ENCODE measurements at regions not wholly inside any gene's neighbourhood (a gene's known extent, or its start where the extent isn't known, plus 50 kb on each side); places are given as distances from the start of the nearest gene placed in this dataset.

DNA sequence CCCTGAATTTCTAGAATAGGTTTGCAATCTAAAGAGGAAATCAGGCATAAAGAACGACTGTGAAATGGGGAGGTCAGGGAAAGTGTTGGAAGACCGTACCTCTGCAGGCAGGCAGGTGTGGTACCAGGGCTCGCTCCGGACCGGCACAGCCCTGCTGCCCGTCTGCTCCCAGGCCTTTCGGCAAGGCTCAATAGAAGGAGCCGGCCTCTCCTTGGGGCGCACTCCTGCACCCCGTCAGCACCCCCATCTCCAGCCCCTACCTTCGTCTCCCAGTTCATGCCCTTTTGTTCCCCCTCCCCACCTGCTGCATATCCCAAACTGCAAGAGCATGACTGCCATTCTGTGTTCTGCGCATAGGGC, 139.8 kb upstream of the SOX1 start:
- no peak for DNase-seq

DNA sequence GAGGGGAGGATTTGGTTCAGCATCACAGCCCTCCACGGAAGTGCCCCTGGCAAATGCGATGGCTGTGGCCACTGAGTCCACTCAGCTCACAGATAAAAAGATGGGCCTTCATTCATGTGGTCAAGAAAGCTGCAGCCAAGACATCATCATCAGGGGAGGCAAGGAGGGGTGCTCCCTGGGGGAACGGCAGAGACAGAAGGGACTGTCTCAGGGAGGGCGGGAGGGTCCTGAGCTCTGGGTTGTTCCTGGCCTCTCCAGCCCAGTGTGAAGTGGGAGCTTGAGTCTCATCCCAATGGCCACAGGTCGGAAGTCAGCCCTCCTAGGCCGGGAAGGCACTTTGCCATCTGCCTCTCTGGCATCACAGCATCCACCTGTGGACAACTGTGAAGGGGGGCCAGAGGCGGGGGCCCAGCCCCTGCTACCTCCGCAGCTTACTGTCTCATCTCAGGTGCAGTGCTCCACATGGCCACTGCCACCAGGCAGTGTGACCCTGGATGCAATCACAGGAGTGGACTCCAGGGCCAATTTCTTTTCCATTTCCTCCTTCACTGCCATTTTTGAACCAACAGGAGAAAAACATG, 137.8 kb upstream of the SOX1 start:
- no peak for DNase-seq

DNA sequence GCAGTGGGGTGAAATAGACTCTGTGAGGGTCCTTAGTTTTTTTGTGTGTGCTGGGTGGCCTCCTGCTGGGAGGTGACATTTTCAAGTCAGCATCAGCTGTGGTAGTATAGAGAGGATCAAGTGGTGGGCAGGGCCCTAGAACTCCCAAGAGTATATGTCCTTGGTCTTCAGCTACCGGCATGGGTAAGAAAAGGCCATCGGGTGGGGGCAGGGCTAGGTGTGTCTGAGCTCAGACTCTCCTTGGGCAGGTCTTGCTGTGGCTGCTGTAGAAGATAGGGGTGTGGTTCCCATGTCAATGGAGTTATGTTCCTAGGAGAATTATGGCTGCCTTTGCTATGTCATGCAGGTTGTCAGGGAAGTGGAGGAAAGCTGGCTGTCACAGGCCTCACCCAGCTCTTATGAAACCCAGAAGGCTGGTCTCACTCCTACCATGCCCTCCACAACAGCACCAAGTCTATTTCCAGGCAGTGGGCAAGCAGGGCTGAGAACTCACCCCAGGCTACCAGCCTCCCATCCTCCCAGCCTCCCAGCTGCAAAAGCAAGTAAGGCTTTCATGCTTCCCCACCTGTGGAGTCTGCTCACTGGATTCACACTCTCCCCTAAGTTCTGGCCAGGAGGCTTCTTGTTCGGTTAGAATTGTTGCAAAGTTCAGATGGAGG, 130.6 kb upstream of the SOX1 start:
- no peak for DNase-seq

DNA sequence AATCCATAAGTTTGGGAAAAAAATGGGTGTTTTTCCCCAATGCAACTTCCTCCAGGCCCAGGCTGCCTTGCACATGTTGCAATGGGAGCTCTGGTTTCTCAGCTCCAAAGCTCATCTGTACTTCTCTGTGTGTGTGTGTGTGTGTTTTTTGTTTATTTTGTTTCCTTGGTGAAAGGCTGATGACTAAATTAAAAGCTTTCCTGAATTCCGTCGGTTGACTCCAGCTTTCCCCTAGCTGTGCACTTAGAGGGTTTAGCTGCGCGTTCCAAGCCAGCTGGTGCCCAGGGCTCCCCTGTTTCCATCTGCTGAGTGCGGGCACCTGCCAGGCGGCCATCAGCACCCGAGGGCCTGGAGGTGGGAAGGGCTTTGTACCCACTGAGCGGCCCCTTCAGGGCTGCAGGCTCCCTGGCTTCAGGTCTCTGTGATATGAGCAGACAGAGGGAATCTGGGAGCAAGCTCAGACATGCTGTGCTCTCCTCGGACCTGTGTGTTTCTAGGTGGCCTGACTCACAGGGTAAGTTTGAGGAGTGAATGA, 129.1 kb upstream of the SOX1 start:
- DNase-seq, result no peak

DNA sequence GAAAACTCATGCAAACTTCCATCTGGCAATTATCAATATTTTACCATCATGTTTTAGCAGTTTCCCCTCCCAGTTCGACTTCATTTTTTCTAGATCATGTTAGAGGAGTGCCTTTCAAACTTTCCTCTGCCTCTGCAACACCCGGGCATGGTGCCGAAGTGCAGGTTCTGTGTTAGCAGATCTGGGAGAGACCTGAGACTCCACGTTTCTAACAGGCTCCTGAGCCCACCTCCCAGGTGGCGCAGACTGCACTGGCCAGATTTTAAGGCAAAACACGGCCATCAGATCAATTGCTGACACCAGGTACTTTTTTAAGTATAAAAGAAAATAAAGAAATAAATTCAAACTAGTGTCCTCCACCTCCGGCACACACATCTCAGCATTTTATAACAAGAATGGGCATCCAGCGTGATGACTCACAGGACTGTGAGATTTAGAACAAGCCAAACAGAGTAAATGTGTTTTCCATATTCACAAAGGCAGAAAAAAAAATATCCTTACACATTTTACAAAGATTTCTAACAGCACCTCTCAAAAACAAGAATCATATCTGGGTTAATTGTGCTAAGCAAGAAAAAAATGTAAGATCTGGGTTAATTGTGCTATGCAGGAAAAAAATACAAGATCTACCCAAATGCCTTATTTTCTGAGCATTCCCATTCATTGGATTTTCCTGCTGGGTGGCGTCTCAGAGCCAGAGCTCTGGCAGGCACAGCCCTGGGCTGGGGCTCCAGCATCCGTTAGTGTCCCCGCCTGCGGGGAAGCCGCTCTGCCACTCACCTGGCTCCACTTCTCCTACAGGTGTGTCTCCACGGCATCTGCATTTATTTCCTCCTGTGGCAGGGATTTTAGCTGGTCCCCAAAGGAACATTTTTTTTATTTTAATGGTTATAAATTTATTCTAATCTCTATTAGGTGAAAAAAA, 127.9 kb upstream of the SOX1 start:
- no peak for DNase-seq

DNA sequence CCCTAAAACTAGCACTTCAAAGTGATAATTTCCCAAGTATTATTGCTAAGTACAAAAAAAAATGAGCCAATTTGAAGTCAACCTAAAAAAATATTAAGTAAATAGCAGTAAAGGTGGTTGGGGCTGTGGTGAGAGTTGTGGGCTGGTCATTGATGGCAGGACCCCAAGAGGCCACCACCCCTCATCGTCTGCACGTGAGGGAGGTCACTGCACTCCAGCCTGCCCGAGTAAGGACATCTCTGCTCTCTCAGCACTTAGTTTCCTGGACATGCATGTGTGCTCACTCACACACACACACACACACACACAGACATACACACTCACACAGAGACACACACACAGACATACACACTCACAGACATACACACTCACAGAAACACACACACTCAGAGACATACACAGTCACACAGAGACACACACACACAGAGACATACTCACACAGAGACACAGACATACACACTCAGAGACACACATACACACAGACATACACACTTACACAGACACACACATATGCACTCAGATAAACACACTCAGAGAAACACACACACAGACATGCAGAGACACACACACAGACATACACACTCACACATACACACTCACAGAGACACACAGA, 127.2 kb upstream of the SOX1 start:
- DNase-seq, result no peak

DNA sequence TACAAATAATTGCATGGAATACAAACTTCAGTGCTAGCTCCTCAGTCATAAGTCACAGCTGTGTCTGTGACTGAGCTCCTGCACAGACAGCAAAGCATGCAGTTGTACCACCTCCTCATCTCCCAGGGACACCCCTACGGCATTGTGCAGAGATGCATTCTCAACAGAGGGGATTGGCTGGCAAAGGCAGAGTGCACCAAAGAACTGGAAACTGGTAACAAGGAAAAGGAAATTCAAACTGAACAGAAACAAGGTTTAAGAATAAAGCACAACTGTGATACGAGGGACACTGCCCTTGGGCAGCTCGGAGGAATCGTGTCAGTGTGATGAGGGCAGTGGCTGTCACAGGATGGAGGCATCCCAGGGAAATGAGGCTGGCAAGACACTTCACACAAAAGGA, 126.1 kb upstream of the SOX1 start:
- no peak for DNase-seq

DNA sequence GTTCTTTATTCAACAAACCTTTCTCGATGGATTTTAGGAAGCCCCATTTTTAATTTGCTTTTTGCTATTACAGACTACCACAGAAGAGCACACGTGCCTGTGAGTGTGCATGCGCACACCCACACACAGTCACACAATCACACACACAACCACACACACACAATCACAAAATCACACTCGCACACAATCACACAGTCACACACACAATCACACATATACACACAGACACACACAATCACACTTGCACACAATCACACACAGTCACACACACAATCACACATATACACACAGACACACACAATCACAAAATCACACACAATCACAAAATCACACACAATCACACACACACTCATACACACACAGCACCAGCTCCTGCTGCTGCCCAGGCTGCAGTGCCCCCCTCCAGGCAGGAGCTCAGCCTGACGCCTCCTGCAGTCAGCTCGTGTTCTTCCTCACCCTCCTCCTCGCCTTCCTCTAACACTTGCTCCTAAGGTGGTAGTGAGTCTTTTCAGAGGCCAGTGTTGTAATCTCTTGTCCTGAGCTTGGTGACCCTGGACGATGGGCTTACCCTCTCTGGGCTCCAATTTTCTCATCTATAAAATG, 125.0 kb upstream of the SOX1 start:
- DNase-seq, result no peak

DNA sequence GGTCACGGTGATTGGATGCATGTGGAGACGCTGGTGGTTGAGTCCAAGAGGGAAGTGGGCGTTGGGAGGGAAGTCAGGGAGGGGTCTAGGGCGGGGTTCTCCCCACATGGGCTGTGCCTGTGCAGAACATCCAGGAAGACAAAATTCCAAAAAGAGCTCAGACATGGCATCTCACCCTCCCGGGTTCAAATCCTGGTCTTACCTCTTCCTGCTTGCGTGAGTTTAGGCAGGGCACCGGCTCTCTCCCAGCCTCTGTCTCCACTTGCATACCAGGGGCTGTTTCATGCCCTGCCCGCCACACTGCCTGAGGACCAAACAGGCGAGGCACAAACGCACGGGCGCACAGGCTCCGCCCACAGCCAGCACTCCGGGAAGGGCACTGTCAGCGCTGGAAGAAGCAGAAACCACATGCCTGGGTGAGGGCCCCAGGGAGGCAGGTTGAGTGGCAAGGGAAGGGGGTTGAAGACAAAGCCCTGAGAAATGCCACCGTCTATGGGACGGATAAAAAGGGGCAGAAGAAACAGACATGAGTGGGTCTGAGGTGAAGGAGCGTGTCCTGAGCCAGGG, 123.6 kb upstream of the SOX1 start:
- no peak for DNase-seq

DNA sequence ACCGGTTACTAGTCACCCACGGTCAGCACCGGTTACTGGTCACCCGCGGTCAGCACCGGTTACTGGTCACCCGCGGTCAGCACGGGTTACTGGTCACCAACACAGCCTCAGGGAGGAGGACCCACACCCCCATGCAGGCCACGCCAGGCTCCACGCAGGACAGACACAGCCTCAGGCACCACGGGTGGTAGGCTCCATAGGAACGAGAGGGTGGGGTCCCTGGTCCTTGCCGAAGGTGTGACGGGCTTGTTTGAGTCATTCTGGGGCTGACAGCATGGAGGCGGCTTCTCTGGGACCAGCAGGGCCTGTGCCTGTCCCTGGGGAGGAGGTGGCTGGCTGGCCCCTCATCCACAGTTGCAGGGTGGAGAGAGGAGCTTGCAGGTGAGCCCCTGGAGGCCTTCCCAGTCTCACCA, 122.8 kb upstream of the SOX1 start:
- no peak for DNase-seq

DNA sequence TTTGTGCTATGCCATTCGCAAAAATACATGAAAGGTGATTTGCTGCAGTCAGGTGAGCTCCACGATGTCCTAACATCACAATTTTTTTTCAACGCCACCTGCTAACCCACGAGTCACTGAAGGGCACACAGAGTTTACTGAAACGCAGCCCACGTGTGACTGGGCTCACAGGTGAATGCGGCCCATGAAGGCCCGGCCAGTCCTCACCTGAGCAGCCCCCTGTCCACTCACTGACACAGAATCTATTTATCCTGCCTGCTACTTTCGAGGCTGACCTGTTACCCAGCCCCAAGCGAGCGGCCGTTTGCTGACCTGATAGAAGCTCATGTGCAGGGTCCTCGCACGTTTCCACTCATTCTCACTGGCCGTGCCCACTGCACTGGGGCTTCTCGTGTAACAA, 121.9 kb upstream of the SOX1 start:
- DNase-seq, result no peak

DNA sequence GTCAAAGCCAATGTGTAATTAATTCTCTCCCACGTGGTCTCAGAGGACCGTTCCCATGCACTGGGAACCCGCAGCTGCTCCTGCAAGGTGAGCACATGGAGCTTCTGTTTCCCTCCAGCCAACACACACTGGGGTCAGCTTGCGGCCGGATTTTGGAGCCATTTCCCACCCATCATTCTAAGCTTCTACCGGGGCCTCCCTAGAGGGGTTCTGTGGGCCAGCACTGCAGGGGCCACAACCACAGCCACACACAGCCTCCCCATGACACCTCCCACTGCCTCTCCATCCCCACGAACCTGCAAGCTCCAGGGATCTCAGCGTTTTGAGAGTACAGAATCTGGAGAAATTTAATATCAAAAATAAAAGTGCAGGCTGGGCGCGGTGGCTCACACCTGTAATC, 120.7 kb upstream of the SOX1 start:
- DNase-seq, result no peak

DNA sequence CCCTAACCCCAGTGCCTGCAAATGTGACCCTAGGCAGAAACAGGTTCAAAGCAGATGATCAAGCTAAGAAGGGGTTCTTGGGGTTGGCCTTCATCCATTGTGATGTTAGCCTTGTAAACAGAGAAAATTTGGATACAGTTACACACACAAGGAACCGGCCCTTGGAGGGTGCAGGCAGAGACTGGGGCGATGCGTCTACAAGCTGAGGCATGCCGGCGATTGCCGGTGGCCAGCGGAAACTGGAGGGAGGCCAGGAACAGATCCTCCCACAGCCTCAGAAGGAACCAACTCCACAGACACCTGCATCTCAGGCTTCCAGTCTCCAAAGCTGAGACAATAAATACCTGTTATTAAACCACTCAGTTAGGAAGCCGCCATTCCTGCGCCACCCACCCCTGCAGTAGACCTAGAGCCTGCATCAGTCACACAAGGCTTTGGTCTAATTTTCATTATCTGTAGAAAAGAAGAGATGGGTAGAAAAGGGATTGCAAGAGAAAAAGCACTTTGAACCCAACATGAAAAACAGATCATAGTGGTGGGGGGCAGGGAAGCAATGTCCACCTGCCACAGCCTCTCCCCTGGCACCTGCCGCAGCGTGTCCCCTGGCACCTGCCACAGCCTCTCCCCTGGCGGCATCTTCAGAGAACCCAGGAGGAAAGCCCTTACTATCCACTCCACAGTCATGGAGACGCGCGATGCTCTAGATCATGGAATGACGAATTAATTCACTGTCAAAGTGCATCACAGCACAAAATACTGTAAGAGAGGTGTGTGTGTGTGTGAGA, 119.7 kb upstream of the SOX1 start:
- no peak for DNase-seq

DNA sequence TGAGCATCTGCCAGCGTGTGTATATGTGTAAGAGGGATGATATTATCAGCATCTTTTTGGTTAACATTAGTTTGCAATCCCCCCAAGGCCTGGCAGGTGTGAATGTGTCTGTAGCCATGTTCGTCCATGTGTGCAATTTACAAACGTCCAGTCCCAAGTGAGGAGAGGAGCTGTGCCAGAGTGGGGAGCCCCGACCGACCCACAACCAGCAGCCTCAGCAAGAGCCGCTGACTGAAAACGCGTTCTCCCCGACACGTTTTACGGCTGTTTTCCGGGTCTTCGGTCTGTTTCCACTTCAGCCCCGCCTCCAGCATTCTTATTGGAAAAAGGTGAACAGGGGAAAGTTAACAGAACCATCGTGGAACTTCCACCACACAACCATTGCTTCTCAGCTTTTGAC, 119.1 kb upstream of the SOX1 start:
- DNase-seq, result no peak

DNA sequence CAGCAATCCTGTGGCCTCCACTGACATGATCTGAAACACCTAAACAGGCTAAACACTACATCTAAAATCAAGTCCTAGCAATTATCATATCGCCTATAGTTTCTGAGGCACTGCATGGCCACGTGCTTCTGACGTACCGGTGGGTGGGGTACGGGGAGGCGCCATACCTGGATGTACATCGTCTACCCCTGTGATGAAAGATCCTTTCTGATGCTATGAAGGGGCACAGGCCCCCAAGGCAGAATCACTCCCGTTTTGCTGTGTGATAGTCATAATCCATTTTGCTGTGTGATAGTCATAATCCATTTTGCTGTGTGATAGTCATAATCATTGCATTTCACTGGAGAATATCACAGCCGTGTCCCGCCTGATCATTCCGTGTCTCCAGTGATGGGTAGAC, 118.7 kb upstream of the SOX1 start:
- DNase-seq, result no peak

DNA sequence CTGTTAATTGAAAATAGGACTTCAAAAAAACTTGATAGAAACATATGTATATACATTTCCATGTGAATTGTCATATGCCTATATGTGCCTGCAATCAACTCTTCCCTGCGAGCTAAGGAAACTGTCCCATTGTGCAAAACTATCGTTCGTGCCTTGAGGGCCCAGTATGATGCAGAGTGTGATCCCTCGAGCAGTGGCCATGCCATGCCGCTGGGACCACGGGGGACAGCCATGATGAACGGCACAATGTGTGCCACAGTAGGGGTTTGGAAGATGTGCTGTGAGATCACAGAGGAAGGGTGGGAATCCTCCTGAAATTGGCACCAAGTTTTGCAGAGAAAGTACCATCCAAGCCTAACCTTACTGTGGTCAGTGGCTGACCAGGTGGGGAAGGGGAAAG, 118.1 kb upstream of the SOX1 start:
- DNase-seq, result no peak

DNA sequence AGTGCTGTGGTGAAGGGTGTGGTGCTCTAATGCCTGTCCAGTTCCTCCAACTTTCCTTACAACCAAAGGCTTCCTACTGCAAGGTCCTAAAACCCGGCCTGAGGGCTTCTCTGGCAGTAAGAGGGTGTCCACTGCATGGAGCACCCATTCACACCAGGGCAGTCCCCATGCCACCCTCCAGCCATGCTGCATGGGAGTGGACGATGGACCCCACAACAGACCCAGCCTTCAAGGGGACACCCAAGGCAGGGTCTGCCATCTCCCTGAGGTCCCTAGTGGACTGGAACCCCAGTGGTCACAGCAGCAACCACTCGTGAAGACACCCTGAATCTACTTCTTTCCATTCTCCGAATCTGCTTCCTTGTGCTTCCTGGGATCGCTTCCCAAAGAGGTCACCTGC, 117.6 kb upstream of the SOX1 start:
- DNase-seq, result no peak

DNA sequence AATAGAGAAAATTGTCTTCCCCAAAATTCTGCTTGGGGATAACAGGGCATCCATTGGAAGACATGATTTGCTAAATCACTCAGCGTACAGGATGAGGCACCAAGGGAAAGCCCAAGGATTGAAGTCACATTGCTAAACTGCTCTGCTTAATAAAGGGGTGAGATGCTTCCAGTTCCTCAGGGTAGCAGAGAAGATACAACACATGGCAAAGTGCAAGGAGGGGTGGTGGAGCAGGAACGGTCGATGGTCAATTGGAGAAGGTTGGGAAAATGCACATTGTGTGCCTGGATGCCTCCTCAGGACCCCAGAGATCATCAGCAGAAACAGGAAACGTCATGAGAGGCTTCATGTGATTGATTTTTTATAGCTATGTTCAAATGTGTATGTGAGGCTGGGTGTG, 116.3 kb upstream of the SOX1 start:
- no peak for DNase-seq

DNA sequence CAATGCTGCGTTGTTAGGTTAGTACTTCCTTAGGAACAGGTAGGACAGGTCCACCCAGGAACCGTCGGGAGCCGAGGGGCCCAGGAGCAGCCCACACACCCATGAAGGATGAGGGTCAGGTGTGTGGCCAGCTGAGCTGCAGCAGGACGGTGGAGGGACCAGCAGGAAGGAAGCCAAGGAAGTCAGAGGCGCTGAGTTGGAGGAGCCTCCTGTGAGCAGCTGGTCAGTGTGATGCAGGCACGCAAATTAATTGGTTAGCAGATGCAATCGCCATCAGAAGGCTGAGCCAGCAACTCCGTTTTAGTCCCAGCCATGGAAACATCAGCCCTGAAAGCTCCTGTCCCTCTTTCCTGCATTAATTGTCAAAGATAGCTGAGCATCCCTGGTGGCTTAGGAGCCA, 114.9 kb upstream of the SOX1 start:
- no peak for DNase-seq

DNA sequence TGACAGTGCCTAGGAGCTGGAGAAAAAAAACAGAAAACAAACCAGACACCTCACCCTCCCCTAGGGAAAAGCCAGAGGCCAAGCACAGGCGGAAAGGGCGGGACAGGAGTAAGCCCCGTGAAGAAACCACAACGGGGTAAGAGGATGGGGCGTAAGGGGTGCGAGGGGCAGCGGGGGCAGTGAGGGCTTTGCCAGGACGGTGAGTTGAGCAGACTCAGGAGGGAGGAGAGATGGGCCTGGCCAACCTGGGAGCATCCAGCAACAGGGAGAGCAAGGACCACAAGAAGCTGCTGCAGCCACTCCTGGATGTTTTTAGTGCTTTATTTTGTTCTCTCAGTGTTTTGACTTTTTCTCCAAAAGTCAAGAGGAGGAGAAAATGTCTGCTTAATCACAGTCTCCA, 114.1 kb upstream of the SOX1 start:
- DNase-seq, result no peak

DNA sequence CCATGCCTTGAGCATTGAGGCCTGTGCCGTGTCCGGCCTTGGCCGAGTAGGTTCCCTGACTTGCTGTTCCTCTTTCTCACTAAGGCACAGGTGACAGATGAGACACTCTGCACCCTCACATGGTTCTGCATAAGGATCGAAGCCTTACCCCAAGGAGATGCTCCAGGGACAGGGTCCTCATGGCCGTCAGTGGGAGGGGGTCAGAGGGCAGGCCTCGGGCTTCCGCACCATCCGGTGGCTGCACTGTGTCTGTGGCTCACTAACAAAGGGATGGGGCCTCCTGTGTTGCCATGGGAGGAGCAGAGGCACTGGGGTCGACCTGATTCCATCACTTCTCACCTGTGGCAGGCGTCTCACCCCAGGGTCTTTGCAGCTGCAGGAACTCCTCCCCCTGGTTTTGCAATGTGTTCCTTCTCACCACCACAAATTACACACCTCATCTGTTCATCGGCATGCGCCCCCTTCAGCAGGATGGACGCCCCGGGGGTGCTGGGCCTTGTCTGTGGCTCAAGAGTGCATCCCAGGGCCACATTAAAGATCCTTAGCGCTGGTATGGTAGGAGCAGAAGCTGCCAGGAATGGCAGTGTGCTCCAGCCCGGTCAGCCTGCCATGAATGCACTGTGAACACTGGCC, 113.3 kb upstream of the SOX1 start:
- no peak for DNase-seq

All from midbrain (tissue), 1 donor.